ENCODE measurements at regions not wholly inside any gene's neighbourhood (a gene's known extent, or its start where the extent isn't known, plus 50 kb on each side); places are given as distances from the start of the nearest gene placed in this dataset.

DNA sequence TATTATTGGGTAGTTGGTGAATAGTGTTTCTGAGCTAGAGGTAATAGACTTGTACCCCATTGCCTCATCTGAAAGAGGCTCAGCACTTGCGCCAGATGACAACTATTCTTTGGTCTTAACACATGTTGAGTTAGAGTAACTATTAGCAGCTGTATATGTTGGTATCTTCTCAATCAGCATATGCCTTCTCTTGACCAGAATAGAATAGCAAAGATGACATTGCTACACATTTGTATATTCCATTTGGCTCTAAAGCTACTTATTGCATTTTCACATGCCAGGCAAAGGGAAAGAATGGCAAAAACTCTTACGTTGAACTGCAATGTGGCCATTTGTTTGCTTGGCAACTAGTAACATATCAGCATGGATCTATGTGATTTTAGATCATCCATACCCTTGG lies 173.8 kb upstream of the AGR3 start:
- TF ChIP-seq SP1 (IDR thresholded peaks at IDR 0.05) = no peak
- no peak for TF ChIP-seq HDGF (IDR thresholded peaks at IDR 0.05; ENCODE audit: borderline replicate concordance)
- TF ChIP-seq FOXM1 (IDR thresholded peaks at IDR 0.05; ENCODE audit: borderline replicate concordance) = no peak
